NCI-H524 (cell line): ENCODE measurements at regions not wholly inside any gene's neighbourhood (a gene's known extent, or its start where the extent isn't known, plus 50 kb on each side); places are given as distances from the start of the nearest gene placed in this dataset.
"Not testable (repeated sequence)": the region's sequence is repeated elsewhere in the genome, so short reads cannot be mapped to it uniquely, and the experiment has no call there.

Source experiments
- DNase-seq, 2 experiments: peaks; one replicate each; lab custom pipeline; 2025; lab: John Stamatoyannopoulos, UW

GRCh38 chr9:117938896-117939295, 234.7 kb downstream of the TLR4 start:
- DNase-seq: no peak

GRCh38 chr9:117944750-117945149, 240.5 kb downstream of the TLR4 start:
- not testable (repeated sequence) for DNase-seq

GRCh38 chr9:117945286-117945685, 241.1 kb downstream of the TLR4 start:
- DNase-seq: no peak

GRCh38 chr9:117951127-117951526, 246.9 kb downstream of the TLR4 start:
- DNase-seq: no peak

- DNase-seq: no peak
Measured at GRCh38 chr9:117952581-117952980, 248.4 kb downstream of the TLR4 start.

- DNase-seq: no peak
Measured at GRCh38 chr9:117957267-117957666, 253.1 kb downstream of the TLR4 start.

GRCh38 chr9:117958726-117959125, 254.5 kb downstream of the TLR4 start:
- no peak for DNase-seq

GRCh38 chr9:117963493-117964090, 259.4 kb downstream of the TLR4 start:
- DNase-seq: peak in 1 of 2 experiments; percentile 7

- no peak for DNase-seq
Measured at GRCh38 chr9:117970276-117971050, 266.3 kb downstream of the TLR4 start.

GRCh38 chr9:117974108-117974507, 269.9 kb downstream of the TLR4 start:
- no peak for DNase-seq

GRCh38 chr9:117979914-117980313, 275.7 kb downstream of the TLR4 start:
- no peak for DNase-seq

- DNase-seq: no peak
Measured at GRCh38 chr9:117987945-117988344, 283.7 kb downstream of the TLR4 start.

GRCh38 chr9:117992006-117992405, 287.8 kb downstream of the TLR4 start:
- DNase-seq: no peak

- DNase-seq: no peak
Measured at GRCh38 chr9:118000581-118000980, 296.4 kb downstream of the TLR4 start.

GRCh38 chr9:118003240-118003639, 299.0 kb downstream of the TLR4 start:
- DNase-seq: no peak

- DNase-seq: no peak
Measured at GRCh38 chr9:118008246-118008645, 304.0 kb downstream of the TLR4 start.

- DNase-seq: no peak
Measured at GRCh38 chr9:118009614-118010013, 305.4 kb downstream of the TLR4 start.

GRCh38 chr9:118017607-118018122, 313.5 kb downstream of the TLR4 start:
- DNase-seq: no peak

GRCh38 chr9:118023644-118024043, 319.4 kb downstream of the TLR4 start:
- no peak for DNase-seq

- DNase-seq: peak; percentile 82 to 94
Measured at GRCh38 chr9:118028225-118028624, 324.0 kb downstream of the TLR4 start.

- no peak for DNase-seq
Measured at GRCh38 chr9:118029425-118029824, 325.2 kb downstream of the TLR4 start.

- DNase-seq: no peak
Measured at GRCh38 chr9:118034701-118035100, 330.5 kb downstream of the TLR4 start.

- DNase-seq: peak; percentile 4 to 46
Measured at GRCh38 chr9:118038713-118039112, 334.5 kb downstream of the TLR4 start.
